HG03565 (cell line): ENCODE measurements at regions not wholly inside any gene's neighbourhood (a gene's known extent, or its start where the extent isn't known, plus 50 kb on each side); places are given as distances from the start of the nearest gene placed in this dataset.

ENCODE experiments used
- ATAC-seq: cut with Tn5 transposase; IDR thresholded peaks from one replicate; pipeline ENCODE4 v1.9.1; 2021; ENCODE audit warnings: mild to moderate bottlenecking, moderate library complexity; ENCODE audit not compliant: unreplicated experiment

- ATAC-seq = no peak
Observed at GRCh38 chr2:62370321-62371250, 135.4 kb downstream of the TMEM17 start.

- no peak for ATAC-seq
Observed at GRCh38 chr2:62369541-62370202, 136.3 kb downstream of the TMEM17 start.

- no peak for ATAC-seq
Observed at GRCh38 chr2:62364791-62365528, 141.0 kb downstream of the TMEM17 start.

DNA sequence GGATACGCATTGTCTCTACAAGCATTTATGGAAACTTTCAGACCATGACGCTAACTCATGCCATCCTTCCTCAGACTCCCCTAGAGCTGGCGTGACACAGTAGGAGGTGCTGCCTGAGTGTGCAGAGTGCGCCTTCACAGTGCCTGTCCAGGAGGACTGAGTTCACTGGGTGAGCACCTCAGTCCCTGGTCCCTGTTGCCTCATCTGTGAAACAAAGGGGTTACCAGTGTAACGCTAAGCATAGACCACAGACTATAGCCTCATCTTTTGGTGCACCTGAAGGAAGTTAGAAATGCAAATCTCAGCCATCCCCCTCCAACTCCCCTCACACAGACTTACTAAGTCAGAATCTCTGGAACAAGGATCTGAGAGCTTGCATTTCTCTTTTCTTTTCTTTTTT lies 142.8 kb downstream of the TMEM17 start:
- peak; percentile 74 for ATAC-seq

GRCh38 chr2:62362561-62362960 lies 143.4 kb downstream of the TMEM17 start:
- peak; percentile 31 for ATAC-seq

DNA sequence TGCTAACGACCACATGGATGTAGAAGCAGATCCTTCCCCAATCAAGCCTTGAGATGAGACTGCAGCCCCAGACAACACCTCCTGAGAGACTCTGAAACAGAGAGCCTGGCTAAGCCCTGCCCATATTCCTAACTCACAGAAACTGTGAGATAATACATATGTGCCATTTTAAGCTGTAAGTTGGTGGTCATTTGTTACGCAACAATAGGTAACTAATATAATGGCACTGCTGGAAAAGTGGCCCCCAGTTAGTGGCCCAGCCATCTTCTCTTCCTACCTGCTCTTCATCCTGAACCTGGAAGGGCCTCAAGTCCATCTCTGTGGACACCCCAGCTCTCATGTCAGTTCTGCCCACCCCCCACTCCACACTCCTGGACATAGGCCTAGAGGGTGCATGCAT lies 144.0 kb downstream of the TMEM17 start:
- ATAC-seq = no peak

- ATAC-seq = no peak
Observed at GRCh38 chr2:62354771-62355561, 151.0 kb downstream of the TMEM17 start.

DNA sequence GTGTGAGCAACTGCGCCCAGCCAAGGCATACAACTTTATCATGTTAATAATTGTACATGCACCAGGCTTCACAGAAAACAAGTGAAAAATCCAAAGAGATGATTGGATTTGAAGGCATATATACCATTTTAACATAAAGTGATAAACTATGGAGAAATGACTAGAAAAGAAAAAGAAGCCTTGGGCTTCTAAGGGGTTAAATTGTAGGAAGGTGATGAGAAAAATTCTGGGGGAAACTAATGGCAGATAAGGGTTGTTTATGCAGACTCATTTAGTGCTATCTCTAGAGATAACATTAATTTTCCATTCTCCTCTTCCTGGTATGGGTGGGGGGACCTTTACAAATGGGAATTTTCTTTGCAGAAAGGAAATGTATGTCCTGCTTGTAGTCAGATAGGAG lies 154.0 kb downstream of the TMEM17 start:
- no peak for ATAC-seq

DNA sequence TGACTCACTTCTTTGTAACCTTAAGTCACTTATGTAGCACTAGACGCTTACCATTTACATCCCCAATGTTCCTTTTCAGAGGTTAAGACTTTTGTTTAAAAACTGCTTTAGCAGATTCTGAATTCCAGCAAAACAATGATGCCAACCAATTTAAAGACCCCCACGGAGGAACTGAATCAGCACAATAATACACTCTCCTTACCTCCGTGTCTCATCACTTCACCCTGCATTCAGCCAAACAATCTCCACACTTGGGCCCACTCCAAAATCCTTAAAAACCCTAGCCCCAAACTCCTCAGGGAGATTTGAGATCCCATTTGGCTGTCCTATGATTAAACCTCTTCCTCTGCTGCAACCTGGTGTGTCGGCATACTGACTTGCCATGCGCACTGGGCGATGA lies 153.9 kb downstream of the B3GNT2 start:
- ATAC-seq = no peak

DNA sequence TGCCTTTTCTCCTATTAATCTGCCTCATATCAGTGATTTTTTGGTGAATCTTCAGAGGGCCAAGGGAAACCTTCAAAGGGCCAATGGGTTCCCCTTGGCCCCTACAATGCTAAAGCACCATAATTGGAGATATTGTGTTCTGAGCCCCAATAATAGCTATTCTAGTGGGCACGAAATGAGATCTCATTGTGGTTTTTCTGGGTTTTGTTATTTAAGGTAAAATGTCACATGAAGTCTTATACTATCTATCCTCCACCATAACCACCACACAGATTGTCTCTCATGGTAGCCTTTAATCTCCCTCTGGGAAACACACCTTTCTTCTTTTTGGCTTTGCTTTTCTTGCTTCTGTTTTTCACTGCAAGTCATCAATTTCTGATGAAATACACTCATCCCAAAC lies 152.8 kb downstream of the B3GNT2 start:
- ATAC-seq = no peak

DNA sequence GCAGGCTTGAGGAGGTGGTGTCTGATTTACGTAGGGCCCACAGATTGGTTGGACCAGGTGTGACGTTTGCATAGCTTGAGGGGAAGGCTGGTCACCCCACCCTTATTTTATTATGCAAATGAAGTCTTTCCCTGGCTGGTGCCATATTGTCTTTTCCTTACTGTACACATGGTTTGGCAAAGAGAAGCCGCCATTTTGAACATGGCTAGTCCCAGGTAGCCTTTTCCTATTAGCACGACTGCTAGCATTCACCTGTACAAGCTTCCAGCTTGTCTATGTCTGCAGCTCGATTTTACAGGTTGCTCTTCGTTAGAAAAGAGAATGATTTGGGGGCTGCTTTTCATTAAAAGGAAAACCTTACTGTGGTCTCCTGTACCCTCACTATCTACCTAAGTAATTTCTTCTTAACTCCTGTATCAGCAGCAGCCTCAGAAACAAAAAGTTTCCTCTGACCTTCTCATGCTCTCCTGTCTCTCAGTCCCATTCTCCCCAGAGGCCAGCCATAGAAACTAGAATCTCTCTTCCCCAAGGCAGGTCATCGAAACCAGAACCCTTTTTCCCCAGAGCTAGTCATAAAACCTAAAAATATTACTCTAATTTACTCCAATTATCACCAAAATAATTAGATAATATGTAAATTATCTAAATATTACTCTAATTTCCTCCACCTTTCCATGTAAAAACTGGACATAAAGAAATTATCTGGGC lies 151.8 kb downstream of the B3GNT2 start:
- ATAC-seq = no peak

DNA sequence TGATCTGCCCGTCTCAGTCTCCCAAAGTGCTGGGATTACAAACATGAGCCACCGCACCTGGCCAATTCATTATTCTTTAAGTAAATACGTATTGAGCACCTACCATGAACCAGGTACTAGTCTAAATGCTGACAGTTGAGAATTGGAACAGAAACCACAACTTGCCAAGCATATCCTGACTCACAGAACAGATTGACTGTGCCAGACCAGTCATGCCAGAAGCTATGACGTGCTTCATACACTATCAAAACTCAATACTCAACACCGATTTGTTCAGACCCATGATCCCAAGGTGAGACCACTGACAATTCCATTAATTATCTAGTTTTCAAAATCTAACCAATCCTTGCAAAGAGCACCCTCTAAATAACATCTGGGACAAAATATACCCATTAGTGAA lies 148.6 kb downstream of the B3GNT2 start:
- ATAC-seq = peak; percentile 61

DNA sequence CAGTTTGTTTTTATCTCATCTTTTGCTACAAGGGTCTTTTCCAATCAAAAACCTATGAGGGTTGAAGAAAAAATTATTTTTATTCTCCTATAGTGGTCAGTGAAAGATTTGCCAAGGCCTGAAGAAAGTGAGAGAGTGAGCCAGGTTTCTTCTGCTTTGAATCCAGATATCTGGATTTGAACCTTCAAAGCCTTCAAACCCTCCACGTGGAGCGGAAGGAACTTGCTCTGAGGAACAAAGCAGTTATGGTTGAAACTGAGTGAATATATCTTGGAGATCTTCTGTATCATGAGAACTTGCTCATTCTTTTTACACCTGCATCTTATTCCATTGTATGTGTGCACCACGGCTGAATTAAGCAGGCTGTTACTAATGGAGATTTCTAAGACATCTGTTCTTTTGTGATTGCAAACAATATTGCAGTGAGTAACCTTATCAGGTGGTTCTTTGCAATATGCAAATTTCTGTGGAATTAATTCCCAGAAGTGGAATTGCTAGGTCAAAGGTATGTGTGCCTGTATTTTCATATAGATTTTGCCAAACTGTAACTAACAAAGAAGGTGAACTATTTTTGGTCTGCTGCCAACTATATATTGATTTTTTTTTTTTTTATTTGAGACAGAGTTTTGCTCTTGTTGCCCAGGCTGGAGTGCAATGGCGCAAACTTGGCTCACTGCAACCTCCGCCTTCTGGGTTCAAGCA lies 147.9 kb downstream of the B3GNT2 start:
- ATAC-seq = no peak

DNA sequence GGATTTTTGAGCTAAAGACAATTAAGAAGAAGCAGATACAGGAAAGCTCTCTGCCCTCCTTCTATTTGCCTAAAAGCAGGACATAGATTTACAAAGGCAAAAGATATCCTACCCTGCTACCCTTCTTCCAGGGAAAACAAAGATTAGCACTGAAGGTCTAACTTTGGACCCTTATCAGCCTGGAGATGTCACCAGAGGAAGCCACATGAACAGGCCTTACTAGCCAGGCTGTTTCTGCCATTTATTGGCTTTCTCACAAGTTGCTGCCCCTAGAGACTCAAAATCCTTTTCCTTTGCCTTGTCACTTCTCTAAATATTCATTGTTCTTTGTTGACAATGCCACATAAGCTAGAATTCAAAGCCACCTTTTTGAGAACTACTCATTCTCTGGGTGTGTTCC lies 147.3 kb downstream of the B3GNT2 start:
- ATAC-seq = no peak

GRCh38 chr2:62340994-62341484 lies 145.1 kb downstream of the B3GNT2 start:
- no peak for ATAC-seq

- ATAC-seq = no peak
Observed at GRCh38 chr2:62339837-62340236, 143.9 kb downstream of the B3GNT2 start.

DNA sequence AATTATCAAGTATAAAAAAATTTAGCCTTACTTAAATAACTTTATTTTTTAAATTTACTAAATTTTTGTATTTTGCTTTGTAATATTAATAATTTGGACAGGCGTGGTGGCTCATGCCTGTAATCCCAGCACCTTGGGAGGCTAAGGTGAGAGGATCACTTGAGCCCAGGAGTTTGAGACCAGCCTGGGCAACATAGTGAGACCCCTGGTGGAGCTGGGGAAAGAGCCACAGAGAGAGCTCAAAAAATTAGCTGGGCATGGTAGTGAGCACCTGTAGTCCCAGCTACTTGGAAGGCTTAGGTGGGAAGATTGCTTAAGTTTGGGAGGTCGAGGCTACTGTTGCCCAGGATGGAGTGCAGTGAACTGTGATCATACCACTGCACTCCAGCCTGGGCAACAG lies 143.5 kb downstream of the B3GNT2 start:
- no peak for ATAC-seq

- no peak for ATAC-seq
Observed at GRCh38 chr2:62338111-62338510, 142.2 kb downstream of the B3GNT2 start.

DNA sequence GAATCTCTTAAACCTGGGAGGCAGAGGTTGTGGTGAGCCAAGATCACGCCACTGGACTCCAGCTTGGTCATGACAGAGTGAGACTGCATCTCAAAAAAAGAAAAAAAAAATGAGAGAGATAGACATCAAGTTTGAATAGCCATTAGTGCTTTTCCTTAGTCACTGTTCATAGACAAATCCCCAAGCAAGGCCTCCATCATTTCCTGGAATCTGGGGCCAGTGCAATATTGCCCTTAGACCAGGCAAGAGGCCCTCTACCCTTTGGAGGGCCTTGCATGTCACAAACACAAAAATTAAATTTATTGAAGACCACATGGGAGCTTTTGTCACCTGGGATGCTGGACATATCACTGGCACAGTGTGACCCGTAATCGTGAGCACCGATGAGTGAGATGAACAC lies 141.5 kb downstream of the B3GNT2 start:
- no peak for ATAC-seq
